ENCODE measurements at regions not wholly inside any gene's neighbourhood (a gene's known extent, or its start where the extent isn't known, plus 50 kb on each side); places are given as distances from the start of the nearest gene placed in this dataset.

GRCh38 chr1:239538239-239538988 lies 152.0 kb downstream of the CHRM3 start:
- DNase-seq (ENCODE audit: low spot score), result no peak

GRCh38 chr1:239539051-239539450 lies 152.7 kb downstream of the CHRM3 start:
- no peak for DNase-seq (ENCODE audit: low spot score)

- DNase-seq (ENCODE audit: low spot score), result no peak
Observed at GRCh38 chr1:239539812-239540211, 153.4 kb downstream of the CHRM3 start.

- no peak for DNase-seq (ENCODE audit: low spot score)
Observed at GRCh38 chr1:239543873-239544272, 157.5 kb downstream of the CHRM3 start.

- DNase-seq (ENCODE audit: low spot score), result no peak
Observed at GRCh38 chr1:239545466-239545865, 159.1 kb downstream of the CHRM3 start.

- DNase-seq (ENCODE audit: low spot score), result no peak
Observed at GRCh38 chr1:239547987-239548386, 161.6 kb downstream of the CHRM3 start.

- no peak for DNase-seq (ENCODE audit: low spot score)
Observed at GRCh38 chr1:239550178-239550577, 163.8 kb downstream of the CHRM3 start.

- no peak for DNase-seq (ENCODE audit: low spot score)
Observed at GRCh38 chr1:239555350-239555749, 169.0 kb downstream of the CHRM3 start.

GRCh38 chr1:239558559-239558958 lies 172.2 kb downstream of the CHRM3 start:
- no peak for DNase-seq (ENCODE audit: low spot score)

- no peak for DNase-seq (ENCODE audit: low spot score)
Observed at GRCh38 chr1:239558991-239559390, 172.6 kb downstream of the CHRM3 start.

- no peak for DNase-seq (ENCODE audit: low spot score)
Observed at GRCh38 chr1:239560921-239561320, 174.6 kb downstream of the CHRM3 start.

GRCh38 chr1:239562095-239562494 lies 175.7 kb downstream of the CHRM3 start:
- no peak for DNase-seq (ENCODE audit: low spot score)

- DNase-seq (ENCODE audit: low spot score), result no peak
Observed at GRCh38 chr1:239563681-239564080, 177.3 kb downstream of the CHRM3 start.

- DNase-seq (ENCODE audit: low spot score), result no peak
Observed at GRCh38 chr1:239566074-239566473, 179.7 kb downstream of the CHRM3 start.

- no peak for DNase-seq (ENCODE audit: low spot score)
Observed at GRCh38 chr1:239570878-239571277, 184.5 kb downstream of the CHRM3 start.

- no peak for DNase-seq (ENCODE audit: low spot score)
Observed at GRCh38 chr1:239572183-239572582, 185.8 kb downstream of the CHRM3 start.

GRCh38 chr1:239574112-239574511 lies 187.7 kb downstream of the CHRM3 start:
- DNase-seq (ENCODE audit: low spot score), result no peak

GRCh38 chr1:239575113-239575512 lies 188.7 kb downstream of the CHRM3 start:
- no peak for DNase-seq (ENCODE audit: low spot score)

GRCh38 chr1:239583536-239583935 lies 197.2 kb downstream of the CHRM3 start:
- no peak for DNase-seq (ENCODE audit: low spot score)

GRCh38 chr1:239586128-239586527 lies 199.8 kb downstream of the CHRM3 start:
- no peak for DNase-seq (ENCODE audit: low spot score)

- no peak for DNase-seq (ENCODE audit: low spot score)
Observed at GRCh38 chr1:239587066-239587465, 200.7 kb downstream of the CHRM3 start.

- DNase-seq (ENCODE audit: low spot score), result no peak
Observed at GRCh38 chr1:239587574-239588369, 201.4 kb downstream of the CHRM3 start.

GRCh38 chr1:239590556-239590955 lies 204.2 kb downstream of the CHRM3 start:
- no peak for DNase-seq (ENCODE audit: low spot score)

Measured in hematopoietic multipotent progenitor cell treated with erythropoietin and hydrocortisone succinate and interleukin-3 and kit ligand, for 15 days (in vitro differentiated cells).